ENCODE measurements at regions not wholly inside any gene's neighbourhood (a gene's known extent, or its start where the extent isn't known, plus 50 kb on each side); places are given as distances from the start of the nearest gene placed in this dataset.

DNA sequence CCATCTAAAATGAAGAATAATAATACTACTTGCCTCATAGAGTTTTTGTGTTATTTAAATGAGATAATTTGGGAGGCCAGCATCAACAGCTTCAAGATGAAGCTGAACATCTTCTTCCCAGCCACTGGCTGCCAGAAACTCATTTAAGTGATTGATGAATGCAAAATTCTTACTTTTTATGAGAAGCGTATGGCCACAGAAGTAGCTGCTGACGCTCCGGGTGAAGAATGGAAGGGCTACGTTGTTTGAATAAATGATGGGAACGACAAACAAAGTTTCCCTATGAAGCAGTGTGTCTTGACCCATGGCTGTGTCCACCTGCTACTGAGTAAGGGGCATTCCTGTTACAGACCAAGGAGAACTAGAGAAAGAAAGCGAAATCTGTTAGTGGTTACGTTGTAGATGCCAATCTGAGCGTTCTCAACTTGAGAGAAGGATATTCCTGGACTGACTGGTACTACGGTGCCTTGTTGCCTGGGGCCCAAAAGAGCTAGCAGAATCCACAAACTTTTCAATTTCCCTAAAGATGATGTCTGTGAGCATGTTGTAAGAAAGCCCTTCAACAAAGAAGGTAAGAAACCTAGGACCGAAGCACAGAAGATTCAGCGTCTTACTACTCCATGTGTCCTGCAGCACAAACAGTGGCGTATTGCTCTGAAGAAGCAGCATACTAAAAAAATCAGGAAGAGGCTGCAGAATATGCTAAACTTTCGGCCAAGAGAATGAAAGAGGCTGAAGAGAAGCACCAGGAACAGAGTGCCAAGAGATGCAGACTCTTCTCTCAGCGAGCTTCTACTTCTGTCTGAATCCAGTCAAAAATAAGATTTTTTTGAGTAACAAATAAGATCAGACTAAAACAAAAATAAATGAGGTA lies 100.0 kb upstream of the LRIG3 start:
- TF ChIP-seq, protein P1, sequence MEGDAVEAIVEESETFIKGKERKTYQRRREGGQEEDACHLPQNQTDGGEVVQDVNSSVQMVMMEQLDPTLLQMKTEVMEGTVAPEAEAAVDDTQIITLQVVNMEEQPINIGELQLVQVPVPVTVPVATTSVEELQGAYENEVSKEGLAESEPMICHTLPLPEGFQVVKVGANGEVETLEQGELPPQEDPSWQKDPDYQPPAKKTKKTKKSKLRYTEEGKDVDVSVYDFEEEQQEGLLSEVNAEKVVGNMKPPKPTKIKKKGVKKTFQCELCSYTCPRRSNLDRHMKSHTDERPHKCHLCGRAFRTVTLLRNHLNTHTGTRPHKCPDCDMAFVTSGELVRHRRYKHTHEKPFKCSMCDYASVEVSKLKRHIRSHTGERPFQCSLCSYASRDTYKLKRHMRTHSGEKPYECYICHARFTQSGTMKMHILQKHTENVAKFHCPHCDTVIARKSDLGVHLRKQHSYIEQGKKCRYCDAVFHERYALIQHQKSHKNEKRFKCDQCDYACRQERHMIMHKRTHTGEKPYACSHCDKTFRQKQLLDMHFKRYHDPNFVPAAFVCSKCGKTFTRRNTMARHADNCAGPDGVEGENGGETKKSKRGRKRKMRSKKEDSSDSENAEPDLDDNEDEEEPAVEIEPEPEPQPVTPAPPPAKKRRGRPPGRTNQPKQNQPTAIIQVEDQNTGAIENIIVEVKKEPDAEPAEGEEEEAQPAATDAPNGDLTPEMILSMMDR (IDR thresholded peaks at IDR 0.05): no peak
- no peak for TF ChIP-seq ZFX (IDR thresholded peaks at IDR 0.05; ENCODE audit: borderline replicate concordance)

Data from 22Rv1 (cell line).